NCI-H1092 treated with DMSO at 0.1 percent for 48 hours (cell line): ENCODE measurements at regions not wholly inside any gene's neighbourhood (a gene's known extent, or its start where the extent isn't known, plus 50 kb on each side); places are given as distances from the start of the nearest gene placed in this dataset.
"Not testable (repeated sequence)": the region's sequence is repeated elsewhere in the genome, so short reads cannot be mapped to it uniquely, and the experiment has no call there.

Experiments used
- DNase-seq: peaks from one replicate; lab custom pipeline; 2025; lab: John Stamatoyannopoulos, UW

DNA sequence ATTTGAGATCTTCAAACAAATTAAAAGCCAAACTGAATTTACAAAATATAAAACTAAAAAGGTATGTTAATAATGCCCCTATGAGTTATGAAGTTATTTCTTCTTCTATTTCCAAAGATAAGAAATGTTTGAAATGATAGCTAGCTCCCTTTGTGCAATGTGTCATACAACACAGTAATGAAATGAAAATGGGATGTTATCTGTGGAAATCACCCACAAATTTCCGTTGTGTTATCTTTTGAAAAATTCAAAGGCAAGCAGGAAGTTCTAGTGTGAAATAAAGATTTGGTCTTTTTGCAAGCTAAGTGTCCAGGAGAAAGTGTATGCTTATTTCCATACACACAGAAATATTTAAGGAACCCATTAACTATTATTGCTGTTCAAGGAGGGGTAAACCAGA, 375.3 kb upstream of the PRR16 start:
- no peak for DNase-seq

- DNase-seq: no peak
These were observed 372.6 kb upstream of the PRR16 start for GRCh38 chr5:120091376-120091948.

GRCh38 chr5:120092649-120093048, 371.5 kb upstream of the PRR16 start:
- DNase-seq: no peak

GRCh38 chr5:120093178-120093577, 370.9 kb upstream of the PRR16 start:
- DNase-seq: no peak

DNA sequence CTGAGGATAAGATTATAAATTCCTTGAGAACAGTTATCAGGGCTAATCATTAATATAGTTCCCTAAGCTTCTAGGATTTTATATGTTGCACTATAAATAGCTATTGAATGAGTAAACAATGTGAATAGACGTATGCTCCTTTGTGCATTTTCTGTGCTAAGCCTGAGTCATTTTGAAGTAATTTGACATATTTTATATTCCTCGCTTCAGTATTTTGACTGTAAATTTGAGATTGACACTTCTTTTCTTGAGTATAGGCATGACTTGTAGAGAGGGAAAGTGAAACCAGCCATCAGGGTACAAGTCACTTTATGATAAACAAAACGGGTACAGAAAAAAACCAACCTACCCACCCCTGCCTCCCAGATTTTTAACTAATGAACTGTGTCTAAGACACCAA, 367.7 kb upstream of the PRR16 start:
- no peak for DNase-seq

DNA sequence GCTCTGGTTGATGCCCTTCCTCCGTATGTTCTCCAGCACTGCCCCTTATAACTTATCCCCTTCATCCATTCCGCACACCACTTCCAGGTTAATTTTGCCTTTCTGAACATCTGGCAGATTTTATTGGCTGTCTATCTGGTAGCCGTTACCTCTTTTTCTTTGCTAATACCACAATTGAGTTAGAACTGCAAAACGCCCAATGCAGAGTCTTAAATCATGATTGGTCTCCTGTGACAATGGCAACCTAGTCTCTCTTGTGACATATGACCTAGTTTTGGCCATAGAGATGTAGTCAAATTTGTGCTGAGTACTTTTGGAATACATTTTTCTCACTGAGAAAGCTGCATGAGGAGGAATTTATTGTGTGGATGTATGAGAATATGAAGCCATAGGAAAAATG, 365.7 kb upstream of the PRR16 start:
- DNase-seq: no peak

DNA sequence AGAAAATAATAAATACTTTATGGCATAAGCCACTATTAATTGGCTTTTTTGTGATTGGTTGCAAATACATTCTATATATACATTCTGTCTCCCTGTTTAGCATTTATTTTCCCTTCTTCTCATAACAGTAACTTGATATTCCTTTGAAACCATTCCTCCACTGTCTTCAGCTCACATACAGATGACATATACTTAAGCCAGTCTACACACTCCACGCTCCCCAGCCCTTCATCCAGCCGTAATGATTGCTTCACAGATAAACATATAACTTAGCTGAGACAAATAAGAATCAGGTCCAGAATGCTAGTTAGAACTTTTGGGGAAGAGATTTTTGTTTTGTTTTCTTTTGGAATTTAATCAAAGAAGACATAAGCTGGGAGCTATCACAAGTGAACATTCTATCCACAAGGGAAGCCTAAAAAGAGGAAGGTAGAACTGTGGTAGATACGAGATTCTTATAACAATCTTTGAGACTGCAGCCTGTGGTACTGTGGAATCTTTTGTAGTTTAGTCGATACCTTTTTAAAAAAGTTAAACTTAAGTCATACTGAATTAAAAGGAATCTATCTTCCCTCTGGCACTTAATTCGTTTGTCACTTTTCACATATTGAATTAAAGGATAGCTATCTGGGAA, 365.1 kb upstream of the PRR16 start:
- DNase-seq: no peak

DNA sequence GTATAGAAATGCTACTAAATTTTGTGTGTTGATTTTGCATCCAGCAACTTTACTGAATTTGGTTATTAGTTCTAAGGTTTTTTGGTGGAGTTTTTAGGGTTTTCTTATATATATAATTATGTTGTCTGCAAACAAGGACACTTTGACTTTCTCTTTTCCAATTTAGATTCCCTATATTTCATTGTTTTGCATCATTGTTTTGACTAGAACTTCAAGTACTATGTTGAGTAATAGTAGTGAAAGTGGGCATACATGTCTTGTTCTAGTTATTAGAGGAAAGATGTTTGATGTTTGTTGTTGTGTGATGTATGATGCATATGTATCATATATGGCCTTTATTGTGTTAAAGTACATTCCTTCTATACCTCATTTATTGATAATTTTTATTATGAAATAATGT, 362.3 kb upstream of the PRR16 start:
- DNase-seq: no peak

DNA sequence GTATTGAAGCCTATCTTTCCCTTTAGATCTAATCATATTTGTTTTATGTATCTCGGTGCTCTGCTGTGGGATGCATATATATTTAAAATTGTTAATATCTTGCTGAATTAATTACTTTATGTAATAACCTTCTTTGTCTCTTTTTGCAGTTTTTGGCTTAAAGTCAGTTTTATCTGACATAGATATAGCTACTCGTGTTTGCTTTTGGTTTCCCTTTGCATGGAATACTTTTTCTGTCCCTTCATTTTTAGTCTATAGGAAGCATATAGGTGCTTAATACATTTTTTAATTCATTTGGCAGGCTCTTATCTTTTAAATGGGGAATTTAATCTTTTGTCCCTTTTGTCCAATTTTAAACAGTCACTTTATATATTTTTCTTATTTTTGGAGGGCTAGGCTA, 360.6 kb upstream of the PRR16 start:
- no peak for DNase-seq

DNA sequence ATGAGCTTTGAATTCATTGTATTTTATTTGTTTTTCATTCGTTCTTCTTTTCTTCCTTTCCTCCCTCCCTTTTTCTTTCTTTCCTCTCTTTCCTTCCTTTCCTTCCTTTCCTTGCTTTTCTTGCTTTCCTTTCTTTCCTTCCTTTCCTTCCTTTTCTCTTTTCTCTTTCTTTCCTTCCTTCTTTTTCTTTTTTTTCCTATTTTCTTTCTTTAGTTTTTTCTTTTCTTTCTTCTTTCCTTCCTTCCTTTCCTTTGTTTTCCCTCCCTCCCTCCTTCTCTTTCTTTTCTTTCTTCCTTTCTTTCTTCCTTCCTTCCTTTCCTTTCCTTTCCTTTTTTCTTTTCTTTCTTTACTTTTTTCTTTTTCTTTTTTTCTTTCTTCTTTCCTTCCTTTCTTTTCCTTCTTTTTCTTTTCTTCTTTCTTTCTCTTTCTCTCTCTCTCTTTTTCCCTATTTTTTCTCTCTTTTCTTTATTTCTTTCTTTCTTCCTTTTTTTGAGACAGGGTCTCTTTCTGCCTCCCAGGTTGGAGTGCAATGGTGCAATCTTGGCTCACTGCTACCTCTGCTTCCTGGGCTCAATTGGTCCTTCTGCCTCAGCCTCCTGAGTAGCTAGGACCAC, 357.1 kb upstream of the PRR16 start:
- DNase-seq: no peak

DNA sequence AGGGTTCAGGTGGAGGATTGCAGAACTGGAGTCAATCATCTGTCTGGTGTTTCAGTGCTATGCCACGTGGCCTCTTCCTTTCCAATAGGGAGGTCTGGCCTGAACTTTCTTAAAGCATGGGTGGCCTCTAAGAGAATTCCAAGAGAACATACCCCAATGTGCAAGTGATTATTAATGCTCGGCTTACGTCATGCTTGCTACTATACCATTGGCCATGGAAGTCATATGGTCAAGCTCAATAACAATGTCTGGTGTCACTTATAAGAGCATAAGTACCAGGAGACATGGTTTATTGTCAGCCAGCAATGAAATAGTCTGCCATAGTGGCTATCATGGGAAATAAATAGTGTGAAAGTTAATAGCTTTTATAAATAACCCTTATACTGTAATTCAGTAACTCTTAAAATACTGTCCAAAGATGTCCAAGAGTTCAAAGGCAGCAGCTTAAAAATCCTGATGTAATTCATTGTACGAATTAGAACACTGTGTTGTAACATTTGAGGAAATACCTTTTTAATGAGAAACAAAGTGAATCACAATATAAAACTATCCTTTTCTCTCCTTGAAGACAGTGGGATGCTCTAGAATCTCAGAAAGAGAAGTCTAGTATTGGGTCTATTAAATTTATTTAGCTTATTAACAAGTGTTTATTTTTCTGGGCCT, 355.4 kb upstream of the PRR16 start:
- no peak for DNase-seq

DNA sequence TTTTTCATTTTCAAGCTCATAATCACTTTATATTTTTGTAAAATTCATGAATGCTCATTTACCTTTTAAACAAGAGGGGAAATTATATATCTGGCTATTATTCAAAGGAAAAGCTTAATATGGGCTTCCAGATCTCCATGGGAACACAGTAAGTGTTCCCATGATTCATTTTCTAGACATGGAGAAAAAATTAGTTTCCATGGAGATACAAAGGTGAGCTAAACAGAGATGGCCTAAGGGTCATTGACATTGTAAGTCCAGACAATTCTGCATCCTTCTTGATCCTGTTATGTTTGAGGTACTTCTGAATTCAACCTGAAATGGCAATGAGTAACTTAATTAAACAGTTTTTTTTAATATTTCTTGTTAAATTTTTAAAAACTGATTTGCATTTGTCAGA, 341.4 kb upstream of the PRR16 start:
- no peak for DNase-seq

DNA sequence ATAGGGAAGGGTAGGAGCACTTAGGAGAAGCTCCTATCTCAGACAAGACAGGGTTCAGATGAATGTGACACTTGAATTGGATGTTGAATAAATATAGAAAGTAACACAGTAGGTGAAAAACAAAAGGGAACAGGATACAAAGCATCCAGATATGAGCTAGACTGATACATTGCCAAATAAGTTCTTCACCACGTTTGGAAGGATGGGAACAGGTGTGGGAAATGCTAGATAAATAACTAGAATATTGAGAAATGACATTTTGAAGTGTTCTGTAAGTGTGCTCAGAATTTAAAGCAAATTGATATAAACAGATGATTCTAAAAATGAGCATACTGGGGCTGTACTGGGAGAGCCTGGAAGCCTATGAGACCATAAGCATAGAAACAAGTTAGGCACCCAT, 340.1 kb upstream of the PRR16 start:
- no peak for DNase-seq

DNA sequence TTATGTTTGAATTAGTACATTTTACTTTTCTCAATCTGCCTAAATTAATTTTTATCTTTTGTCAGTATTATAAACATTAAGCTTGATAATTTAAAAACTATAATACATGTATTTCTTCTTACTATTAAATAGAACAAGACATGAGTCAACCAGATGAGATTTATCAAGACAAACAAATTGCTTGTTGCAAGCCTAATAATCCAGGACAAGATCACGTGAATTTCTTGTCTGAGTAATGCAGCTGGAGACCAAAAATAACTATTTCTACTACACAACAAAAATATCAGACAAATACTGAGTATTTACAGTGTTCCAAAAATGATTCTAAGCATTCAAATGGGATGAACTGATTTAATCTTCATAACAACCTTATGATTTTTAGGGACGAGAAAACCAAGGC, 339.1 kb upstream of the PRR16 start:
- no peak for DNase-seq

- DNase-seq: not testable (repeated sequence)
These were observed 331.8 kb upstream of the PRR16 start for GRCh38 chr5:120132347-120132746.

DNA sequence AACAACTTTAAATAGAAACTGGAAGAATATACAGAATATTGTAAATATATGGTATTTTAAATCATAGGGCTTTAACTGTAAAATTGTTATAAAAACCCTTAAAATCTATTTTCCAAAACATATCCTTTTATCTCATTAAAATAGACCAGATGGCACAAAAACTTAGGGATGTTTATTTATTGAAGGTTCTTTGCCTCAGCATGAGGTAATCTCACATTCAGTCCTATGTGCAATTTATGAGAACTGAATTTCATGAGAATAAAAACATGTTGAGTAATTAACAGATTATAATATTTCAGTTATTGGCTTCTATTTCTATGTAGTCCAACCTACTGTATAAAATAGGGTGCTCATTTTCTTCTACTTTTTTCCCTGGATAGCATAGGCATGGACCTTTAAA, 329.2 kb upstream of the PRR16 start:
- no peak for DNase-seq

DNA sequence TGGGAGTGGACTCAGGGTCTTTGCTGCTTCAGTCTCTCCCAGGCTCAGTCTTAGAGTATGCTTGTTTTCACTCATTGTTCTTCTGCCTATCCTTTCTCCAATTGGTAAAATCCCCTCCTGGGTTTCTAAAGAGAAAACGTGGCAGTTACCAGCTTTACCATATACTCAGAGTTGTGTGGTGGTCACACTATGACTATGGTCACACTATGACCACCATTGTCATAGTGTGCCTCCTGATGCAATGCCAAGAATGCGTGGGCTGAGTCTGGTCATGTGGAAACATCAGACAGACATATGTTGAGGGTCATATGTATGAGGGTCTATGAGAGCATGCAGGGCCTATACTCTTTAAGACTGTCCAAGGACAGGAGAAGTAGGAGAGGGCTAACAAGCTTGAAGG, 326.5 kb upstream of the PRR16 start:
- DNase-seq: no peak

GRCh38 chr5:120139039-120139438, 325.1 kb upstream of the PRR16 start:
- no peak for DNase-seq

DNA sequence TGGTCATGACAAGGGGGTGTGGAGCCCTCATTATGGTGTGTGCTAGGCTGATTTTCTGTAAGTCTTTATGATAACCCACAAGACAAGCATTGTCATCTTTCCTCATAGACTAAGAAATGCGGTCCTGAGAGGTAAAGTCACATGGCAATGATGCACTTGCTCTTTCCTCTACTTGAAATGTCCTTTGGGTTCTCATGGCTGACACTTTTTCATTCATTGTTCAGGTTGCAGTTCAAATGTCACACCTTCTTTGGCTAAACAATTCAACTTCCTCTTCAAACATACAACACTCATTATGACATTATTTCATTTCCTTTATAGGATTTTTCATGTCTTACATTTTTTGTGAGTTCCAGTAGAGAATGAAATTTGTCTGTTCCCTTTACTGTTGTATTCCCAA, 323.6 kb upstream of the PRR16 start:
- DNase-seq: no peak

GRCh38 chr5:120141076-120141475, 323.0 kb upstream of the PRR16 start:
- DNase-seq: no peak

- DNase-seq: no peak
These were observed 317.3 kb upstream of the PRR16 start for GRCh38 chr5:120146787-120147186.

DNA sequence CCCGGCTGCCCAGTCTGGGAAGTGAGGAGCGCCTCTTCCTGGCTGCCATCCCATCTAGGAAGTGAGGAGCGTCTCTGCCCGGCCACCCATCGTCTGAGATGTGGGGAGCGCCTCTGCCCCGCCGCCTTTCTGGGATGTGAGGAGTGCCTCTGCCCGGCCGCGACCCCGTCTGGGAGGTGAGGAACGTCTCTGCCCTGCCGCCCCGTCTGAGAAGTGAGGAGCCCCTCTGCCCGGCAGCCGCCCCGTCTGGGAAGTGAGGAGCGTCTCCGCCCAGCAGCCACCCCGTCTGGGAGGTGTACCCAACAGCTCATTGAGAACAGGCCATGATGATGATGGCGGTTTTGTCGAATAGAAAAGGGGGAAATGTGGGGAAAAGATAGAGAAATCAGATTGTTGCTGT, 316.2 kb upstream of the PRR16 start:
- DNase-seq: not testable (repeated sequence)

- DNase-seq: no peak
These were observed 313.3 kb upstream of the PRR16 start for GRCh38 chr5:120150770-120151169.
